Muscle of back (tissue), 3 donors: ENCODE measurements at regions not wholly inside any gene's neighbourhood (a gene's known extent, or its start where the extent isn't known, plus 50 kb on each side); places are given as distances from the start of the nearest gene placed in this dataset.

Experiments used
- DNase-seq, 3 donors: peaks; one replicate each; pipeline versions ENCODE4 v3.0.0 to v3.0.0-alpha.2; 2013

GRCh38 chr7:41185851-41186250 lies 517.0 kb downstream of the INHBA start:
- DNase-seq, result no peak

GRCh38 chr7:41183741-41184140 lies 519.1 kb downstream of the INHBA start:
- DNase-seq, result no peak

- DNase-seq, result no peak
These were observed 520.1 kb downstream of the INHBA start for GRCh38 chr7:41182782-41183181.

GRCh38 chr7:41175435-41175834 lies 527.5 kb downstream of the INHBA start:
- DNase-seq, result no peak

- DNase-seq, result no peak
These were observed 528.4 kb downstream of the INHBA start for GRCh38 chr7:41174521-41174920.

GRCh38 chr7:41170466-41170865 lies 532.4 kb downstream of the INHBA start:
- no peak for DNase-seq

- DNase-seq, result no peak
These were observed 533.6 kb downstream of the INHBA start for GRCh38 chr7:41169317-41169716.

GRCh38 chr7:41167836-41168235 lies 535.1 kb downstream of the INHBA start:
- DNase-seq, result no peak

GRCh38 chr7:41164440-41164839 lies 538.5 kb downstream of the INHBA start:
- DNase-seq, result peak in 1 of 3 donors; percentile 10

- no peak for DNase-seq
These were observed 538.9 kb downstream of the INHBA start for GRCh38 chr7:41163991-41164390.

GRCh38 chr7:41162612-41163011 lies 540.3 kb downstream of the INHBA start:
- DNase-seq, result no peak

GRCh38 chr7:41161041-41161587 lies 541.8 kb downstream of the INHBA start:
- DNase-seq, result no peak

GRCh38 chr7:41156268-41156667 lies 546.6 kb downstream of the INHBA start:
- DNase-seq, result no peak

- DNase-seq, result no peak
These were observed 549.6 kb downstream of the INHBA start for GRCh38 chr7:41153268-41153667.

GRCh38 chr7:41152179-41152678 lies 550.7 kb downstream of the INHBA start:
- no peak for DNase-seq

GRCh38 chr7:41149576-41149975 lies 553.3 kb downstream of the INHBA start:
- DNase-seq, result no peak

GRCh38 chr7:41148521-41148951 lies 554.4 kb downstream of the INHBA start:
- DNase-seq, result peak in 1 of 3 donors; percentile 71

GRCh38 chr7:41147606-41148485 lies 555.0 kb downstream of the INHBA start:
- peak in 1 of 3 donors; percentile 32 for DNase-seq

GRCh38 chr7:41146429-41146828 lies 556.5 kb downstream of the INHBA start:
- no peak for DNase-seq

- no peak for DNase-seq
These were observed 557.2 kb downstream of the INHBA start for GRCh38 chr7:41145656-41146055.

GRCh38 chr7:41142904-41143473 lies 559.9 kb downstream of the INHBA start:
- DNase-seq, result no peak

- no peak for DNase-seq
These were observed 563.1 kb downstream of the INHBA start for GRCh38 chr7:41139789-41140188.

- DNase-seq, result no peak
These were observed 566.3 kb downstream of the INHBA start for GRCh38 chr7:41136551-41136950.
